ENCODE measurements at regions not wholly inside any gene's neighbourhood (a gene's known extent, or its start where the extent isn't known, plus 50 kb on each side); places are given as distances from the start of the nearest gene placed in this dataset.

- DNase-seq (ENCODE audit: low spot score) = peak; percentile 83
Measured at GRCh38 chr10:78720091-78720490, 348.7 kb upstream of the ZMIZ1 start.

- peak; percentile 18 for DNase-seq (ENCODE audit: low spot score)
Measured at GRCh38 chr10:78721231-78721630, 347.5 kb upstream of the ZMIZ1 start.

GRCh38 chr10:78724846-78725245, 343.9 kb upstream of the ZMIZ1 start:
- DNase-seq (ENCODE audit: low spot score) = peak; percentile 65

- no peak for DNase-seq (ENCODE audit: low spot score)
Measured at GRCh38 chr10:78726171-78726570, 342.6 kb upstream of the ZMIZ1 start.

GRCh38 chr10:78727251-78727650, 341.5 kb upstream of the ZMIZ1 start:
- no peak for DNase-seq (ENCODE audit: low spot score)

- no peak for DNase-seq (ENCODE audit: low spot score)
Measured at GRCh38 chr10:78727728-78728127, 341.0 kb upstream of the ZMIZ1 start.

- no peak for DNase-seq (ENCODE audit: low spot score)
Measured at GRCh38 chr10:78728176-78728575, 340.6 kb upstream of the ZMIZ1 start.

GRCh38 chr10:78729366-78729765, 339.4 kb upstream of the ZMIZ1 start:
- DNase-seq (ENCODE audit: low spot score) = peak; percentile 49

- DNase-seq (ENCODE audit: low spot score) = no peak
Measured at GRCh38 chr10:78729800-78730199, 339.0 kb upstream of the ZMIZ1 start.

- peak; percentile 53 for DNase-seq (ENCODE audit: low spot score)
Measured at GRCh38 chr10:78730754-78731153, 338.0 kb upstream of the ZMIZ1 start.

- peak; percentile 53 for DNase-seq (ENCODE audit: low spot score)
Measured at GRCh38 chr10:78731675-78732074, 337.1 kb upstream of the ZMIZ1 start.

GRCh38 chr10:78732381-78732780, 336.4 kb upstream of the ZMIZ1 start:
- peak; percentile 41 for DNase-seq (ENCODE audit: low spot score)

GRCh38 chr10:78736926-78737630, 331.7 kb upstream of the ZMIZ1 start:
- peak; percentile 33 for DNase-seq (ENCODE audit: low spot score)

GRCh38 chr10:78737883-78738856, 330.6 kb upstream of the ZMIZ1 start:
- DNase-seq (ENCODE audit: low spot score) = peak; percentile 72

GRCh38 chr10:78738861-78739260, 329.9 kb upstream of the ZMIZ1 start:
- peak; percentile 53 for DNase-seq (ENCODE audit: low spot score)

- peak; percentile 62 for DNase-seq (ENCODE audit: low spot score)
Measured at GRCh38 chr10:78739444-78740053, 329.2 kb upstream of the ZMIZ1 start.

- peak; percentile 65 for DNase-seq (ENCODE audit: low spot score)
Measured at GRCh38 chr10:78740976-78741915, 327.5 kb upstream of the ZMIZ1 start.

GRCh38 chr10:78742406-78742729, 326.4 kb upstream of the ZMIZ1 start:
- DNase-seq (ENCODE audit: low spot score) = no peak

GRCh38 chr10:78742730-78743615, 325.8 kb upstream of the ZMIZ1 start:
- DNase-seq (ENCODE audit: low spot score) = no peak

GRCh38 chr10:78744056-78744455, 324.7 kb upstream of the ZMIZ1 start:
- no peak for DNase-seq (ENCODE audit: low spot score)
